HG02623 (cell line): ENCODE measurements at regions not wholly inside any gene's neighbourhood (a gene's known extent, or its start where the extent isn't known, plus 50 kb on each side); places are given as distances from the start of the nearest gene placed in this dataset.

ENCODE experiments used
- ATAC-seq: cut with Tn5 transposase; IDR thresholded peaks from one replicate; pipeline ENCODE4 v1.9.1; 2021; ENCODE audit warnings: moderate library complexity; ENCODE audit not compliant: unreplicated experiment

GRCh38 chr17:51486091-51486490 lies 225.7 kb downstream of the UTP18 start:
- no peak for ATAC-seq

DNA sequence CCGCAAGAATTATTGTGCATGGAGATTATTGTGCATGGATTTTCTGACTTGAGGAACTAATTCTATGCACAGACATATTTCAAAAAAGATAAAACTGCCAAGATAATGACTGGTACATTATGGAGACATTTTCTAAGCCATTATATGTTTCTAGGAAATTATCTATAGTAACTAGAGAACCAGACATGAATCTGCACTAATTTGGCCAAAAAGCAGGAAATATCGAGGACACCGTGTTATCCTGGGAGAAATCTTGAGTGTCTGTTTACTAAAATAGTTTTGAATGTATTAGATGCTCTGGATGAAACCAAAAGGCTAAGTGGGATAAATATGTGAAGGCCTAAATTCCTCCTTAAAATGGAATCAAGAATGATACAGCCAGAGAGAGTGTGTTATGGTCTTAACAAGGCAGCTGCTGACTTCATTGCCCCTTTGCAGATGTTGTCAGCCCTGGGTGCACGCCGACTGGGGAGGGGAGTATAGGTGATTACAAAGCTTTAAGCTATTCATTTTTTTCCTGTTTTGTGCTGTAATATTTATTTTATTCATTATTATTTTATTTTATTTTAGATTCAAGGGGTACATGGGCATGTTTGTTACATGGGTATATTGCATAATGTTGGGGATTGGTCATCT lies 226.7 kb downstream of the UTP18 start:
- no peak for ATAC-seq

DNA sequence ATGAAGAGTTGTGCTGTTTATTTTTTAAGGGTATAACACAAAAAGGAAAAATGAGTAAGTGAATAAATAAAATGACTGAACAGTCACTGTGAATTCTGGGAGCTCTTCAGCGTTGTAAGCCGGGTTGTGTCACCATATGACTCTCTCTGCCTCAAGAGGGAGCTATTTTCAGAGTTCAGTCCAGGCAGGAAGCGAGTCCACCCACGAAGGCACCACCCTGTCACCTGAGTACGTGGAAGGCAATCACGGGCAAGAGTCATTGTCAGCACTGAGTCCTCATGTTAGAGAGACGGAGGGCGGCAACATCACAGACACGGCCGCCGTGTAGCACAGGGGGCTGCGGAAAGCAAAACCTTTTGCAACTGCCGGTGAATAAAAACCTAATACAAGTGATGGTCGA lies 227.6 kb downstream of the UTP18 start:
- no peak for ATAC-seq

- no peak for ATAC-seq
Measured at GRCh38 chr17:51491416-51491815, 231.1 kb downstream of the UTP18 start.

DNA sequence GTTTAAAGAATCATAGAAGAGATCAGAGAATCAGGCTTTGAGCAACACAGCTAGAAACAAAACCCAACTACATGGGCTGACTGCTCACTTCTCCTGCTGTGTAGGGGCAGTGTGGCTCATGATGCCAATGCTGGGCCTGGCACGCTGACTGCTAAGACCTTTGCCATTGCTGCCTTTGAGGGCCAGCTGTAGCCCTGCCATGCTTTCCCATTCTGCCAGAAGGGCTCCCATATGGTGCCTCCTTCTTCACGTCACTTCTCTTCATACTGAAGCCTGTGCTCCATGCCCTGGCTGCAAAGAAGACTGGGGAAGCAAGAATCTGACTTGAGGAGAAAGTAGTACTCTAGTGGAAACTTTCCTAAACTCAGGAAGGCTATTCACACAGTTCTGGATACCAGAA lies 232.9 kb downstream of the UTP18 start:
- ATAC-seq: no peak

DNA sequence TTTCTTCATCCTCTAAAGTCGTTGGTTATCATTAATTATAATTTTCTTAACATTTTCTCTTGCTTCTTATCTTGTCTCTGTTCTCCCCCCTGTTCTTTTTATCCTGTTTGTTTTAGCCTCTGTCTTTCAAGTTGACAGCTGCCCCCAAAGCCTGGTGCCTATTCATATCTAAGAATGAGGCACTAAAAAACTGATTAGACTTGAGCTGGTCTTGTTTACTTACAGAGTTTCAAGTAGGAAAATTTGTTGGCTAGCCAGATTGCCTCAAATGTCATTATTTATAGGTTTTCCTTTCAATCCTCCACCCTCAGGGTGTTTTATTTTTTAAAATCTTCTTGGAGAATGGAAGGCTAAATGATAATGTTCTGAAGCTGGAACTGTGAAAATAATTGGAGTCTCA lies 236.0 kb downstream of the UTP18 start:
- no peak for ATAC-seq

GRCh38 chr17:51499897-51500296 lies 239.6 kb downstream of the UTP18 start:
- no peak for ATAC-seq

DNA sequence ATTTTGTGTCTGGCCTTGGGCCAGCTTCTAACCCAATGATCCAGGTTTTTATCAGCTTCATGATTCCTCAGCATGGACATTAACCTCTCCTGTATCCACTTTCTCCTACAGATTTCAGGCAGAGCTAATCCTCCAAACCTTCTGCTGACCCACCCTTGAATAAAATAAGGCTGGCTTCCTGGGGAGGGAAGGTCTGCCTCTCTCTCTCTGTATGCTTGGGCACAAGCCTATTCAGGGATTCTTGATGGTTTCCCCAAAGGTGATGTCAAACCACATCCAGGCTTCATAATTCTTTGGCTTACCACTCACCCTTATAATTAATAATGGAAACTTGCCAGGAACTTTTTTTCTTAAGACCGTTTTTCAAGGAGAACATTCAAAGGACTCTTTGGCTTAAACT lies 240.1 kb downstream of the UTP18 start:
- ATAC-seq: no peak

- ATAC-seq: no peak
Measured at GRCh38 chr17:51505450-51505849, 245.1 kb downstream of the UTP18 start.

- no peak for ATAC-seq
Measured at GRCh38 chr17:51507444-51507843, 247.1 kb downstream of the UTP18 start.

- no peak for ATAC-seq
Measured at GRCh38 chr17:51508048-51508447, 247.7 kb downstream of the UTP18 start.

DNA sequence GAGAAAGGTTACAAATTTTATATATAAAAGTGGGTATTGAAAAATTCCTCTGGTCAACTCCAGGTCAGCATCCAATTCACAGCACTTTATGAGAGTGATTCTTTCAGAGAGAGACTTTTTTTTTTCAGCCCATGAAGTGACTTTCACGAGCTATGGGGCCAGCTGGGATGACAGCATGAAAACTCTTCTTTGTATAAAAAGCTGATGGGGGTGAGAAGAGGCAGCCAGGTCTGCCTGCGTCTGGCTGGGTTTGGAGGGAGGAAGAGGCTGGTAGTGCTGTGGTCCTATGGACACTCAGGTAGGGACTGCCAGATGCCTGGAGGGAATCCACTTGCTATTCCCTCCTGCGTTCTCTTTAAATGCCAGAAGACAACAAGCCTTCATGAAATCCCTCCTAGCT lies 250.6 kb downstream of the UTP18 start:
- ATAC-seq: no peak

DNA sequence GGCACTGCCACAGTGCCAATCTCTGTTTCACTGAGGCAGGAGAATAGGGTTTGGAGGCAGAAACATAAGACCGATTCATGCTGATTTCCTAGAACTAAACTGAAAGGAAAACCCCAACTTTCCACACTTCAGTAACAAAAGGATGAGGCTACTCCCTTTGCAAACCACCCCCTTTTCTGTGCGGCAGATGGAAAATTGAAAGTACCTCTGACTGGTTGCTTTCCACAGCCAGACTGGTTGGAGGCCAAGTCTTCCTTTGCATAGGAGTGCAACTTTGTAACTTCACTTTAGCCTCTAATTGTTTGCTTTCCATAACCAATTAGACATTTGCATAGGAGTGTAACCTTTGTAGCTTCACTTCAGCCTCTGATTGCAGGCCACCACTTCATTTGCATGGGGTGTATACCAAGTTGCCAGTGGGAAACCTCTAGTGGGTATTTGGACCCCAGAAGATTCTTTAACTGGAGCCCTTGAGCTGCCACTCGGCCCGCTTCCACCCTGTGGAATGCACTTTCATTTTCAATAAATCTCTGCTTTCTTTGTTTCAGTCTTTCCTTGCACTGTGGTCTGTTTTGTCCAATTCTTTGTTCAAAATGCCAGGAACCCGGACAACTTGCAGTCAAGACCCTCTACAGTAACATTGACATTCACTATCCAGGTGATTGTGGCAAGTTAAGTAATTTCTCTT lies 252.0 kb downstream of the UTP18 start:
- ATAC-seq: no peak

- ATAC-seq: no peak
Measured at GRCh38 chr17:51516924-51517323, 256.6 kb downstream of the UTP18 start.

DNA sequence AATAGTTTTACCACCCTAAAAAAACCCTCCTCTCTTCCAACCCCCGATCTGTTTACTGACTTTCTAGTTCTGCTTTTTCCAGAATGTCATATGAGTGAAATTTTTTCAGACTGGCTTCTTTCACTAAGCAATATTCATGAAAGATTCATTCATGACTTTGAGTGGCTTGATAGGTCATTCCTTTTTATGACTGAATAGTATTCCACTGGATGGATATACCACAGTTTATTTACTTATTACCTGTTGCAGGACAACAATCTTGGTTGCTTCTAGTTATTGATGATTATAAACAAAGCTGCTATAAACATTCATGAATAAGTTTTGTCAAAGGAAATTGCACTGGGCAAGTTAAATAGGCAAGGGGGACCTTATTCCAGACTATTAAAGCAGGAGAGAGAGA lies 264.2 kb downstream of the UTP18 start:
- ATAC-seq: no peak

GRCh38 chr17:51526507-51526906 lies 266.2 kb downstream of the UTP18 start:
- no peak for ATAC-seq

DNA sequence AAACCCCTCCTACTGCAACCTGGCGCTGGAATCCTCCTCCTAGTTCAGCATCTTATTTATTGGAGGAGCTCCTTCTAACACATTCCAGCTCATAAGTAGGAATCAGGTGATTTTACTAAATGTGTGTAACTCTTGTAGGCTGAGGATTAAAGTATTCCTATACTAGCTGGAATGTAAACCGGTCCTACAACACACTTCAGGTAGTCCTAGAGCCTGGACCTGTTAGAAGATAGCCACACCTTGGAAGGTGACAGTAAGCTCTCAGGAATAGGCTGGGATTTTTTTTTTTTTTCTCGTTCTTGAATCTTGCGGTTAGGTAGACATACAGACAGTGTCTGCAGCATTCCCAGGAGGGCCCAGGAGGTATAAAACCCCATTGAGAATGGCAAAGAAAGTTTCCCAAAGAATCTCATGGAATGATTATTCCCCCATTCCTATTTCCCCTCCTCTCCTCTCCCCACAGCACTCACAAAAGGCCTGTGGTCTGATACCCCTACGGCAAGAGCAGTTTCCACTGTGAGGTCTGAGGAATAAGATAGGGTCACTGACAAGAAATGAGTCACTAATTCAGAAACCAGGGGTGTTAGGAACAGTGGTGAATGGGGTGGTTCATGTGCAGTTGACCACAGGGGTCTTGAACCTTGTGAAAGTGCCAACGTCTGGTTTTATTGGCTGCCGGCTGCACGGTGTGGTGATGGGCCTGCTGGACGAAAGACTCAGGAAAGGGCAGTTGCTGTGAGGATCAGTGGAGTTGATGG lies 267.1 kb downstream of the UTP18 start:
- no peak for ATAC-seq

DNA sequence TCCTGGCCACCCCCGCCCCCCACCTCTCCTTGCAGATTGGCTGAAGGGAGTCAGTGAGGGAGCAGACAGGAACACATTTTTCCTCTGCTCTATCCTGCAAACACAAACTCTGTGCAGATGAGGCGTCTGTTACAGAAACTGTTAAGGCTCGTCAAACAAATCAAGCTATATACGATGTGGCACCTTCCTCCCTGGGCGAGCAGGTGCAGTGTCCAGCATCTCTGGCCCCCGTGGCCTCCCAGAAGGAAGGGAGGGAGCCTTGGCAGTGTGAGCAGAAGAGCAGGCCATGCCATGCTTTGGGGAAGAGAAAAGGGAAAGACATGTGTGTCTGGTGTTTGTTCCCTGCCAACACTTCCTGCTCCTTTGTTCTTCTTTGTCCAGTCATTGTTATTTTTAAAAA lies 267.8 kb downstream of the UTP18 start:
- ATAC-seq: no peak

- no peak for ATAC-seq
Measured at GRCh38 chr17:51533219-51533618, 272.9 kb downstream of the UTP18 start.

GRCh38 chr17:51533821-51534220 lies 273.5 kb downstream of the UTP18 start:
- no peak for ATAC-seq

DNA sequence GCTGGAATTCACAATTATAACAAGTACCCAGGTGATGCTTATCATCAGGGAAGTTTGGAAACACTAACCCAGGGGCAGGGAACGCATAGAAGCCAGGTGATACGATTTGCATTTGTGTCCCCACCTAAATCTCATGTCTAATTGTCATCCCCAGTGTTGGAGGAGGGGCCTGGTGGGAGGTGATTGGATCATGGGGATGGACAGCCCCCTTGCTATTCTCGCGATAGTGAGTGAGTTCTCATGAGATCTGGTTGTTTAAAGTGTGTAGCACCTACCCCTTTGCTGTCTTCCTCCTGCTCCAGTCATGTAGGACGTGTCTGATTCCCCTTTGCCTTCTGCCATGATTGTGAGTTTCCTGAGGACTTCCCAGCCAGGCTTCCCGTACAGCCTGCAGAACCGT lies 276.3 kb downstream of the UTP18 start:
- no peak for ATAC-seq

GRCh38 chr17:51537996-51538550 lies 277.7 kb downstream of the UTP18 start:
- no peak for ATAC-seq
